Psoas muscle (tissue), 7 donors: ENCODE measurements at regions not wholly inside any gene's neighbourhood (a gene's known extent, or its start where the extent isn't known, plus 50 kb on each side); places are given as distances from the start of the nearest gene placed in this dataset.
"Not testable (repeated sequence)": the region's sequence is repeated elsewhere in the genome, so short reads cannot be mapped to it uniquely, and the experiment has no call there.

Experiments
- ATAC-seq, 4 donors: fragments of 200-7000 bp; cut with Tn5 transposase; one replicate each; pipeline ENCODE4 v1.9.1; 2020; ENCODE audit warnings: moderate library complexity in 3 of 4, mild to moderate bottlenecking in 2 of 4
- DNase-seq, 2 donors: peaks; one replicate each; pipeline ENCODE4 v3.0.0-alpha.2; 2020
- H3K27ac ChIP-seq: fragments of 200-600 bp; one replicate; pipeline ENCODE4 v1.8.0; 2022
- H3K27me3 ChIP-seq, 3 donors: fragments of 200-600 bp in 1 of 3; one replicate each; pipeline versions ENCODE4 v1.6.1 to v1.8.0; 2013 to 2022; ENCODE audit warnings: low read length in 2 of 3, mild to moderate bottlenecking in 2 of 3, moderate library complexity in 1 of 3; ENCODE audit not compliant: insufficient read depth in 3 of 3
- H3K36me3 ChIP-seq, 2 donors: fragments of 200-600 bp in 1 of 2; one replicate each; pipeline versions ENCODE4 v1.6.1 to v1.8.0; 2013 to 2022; ENCODE audit warnings: low read depth in 1 of 2, mild to moderate bottlenecking in 1 of 2, moderate library complexity in 1 of 2; ENCODE audit not compliant: insufficient read depth in 1 of 2
- H3K4me1 ChIP-seq: fragments of 200-600 bp; one replicate; pipeline ENCODE4 v1.8.0; 2022
- H3K4me3 ChIP-seq: fragments of 200-600 bp; one replicate; pipeline ENCODE4 v1.8.0; 2022; ENCODE audit warnings: mild to moderate bottlenecking
- H3K9me3 ChIP-seq: fragments of 200-600 bp; one replicate; pipeline ENCODE4 v1.8.0; 2022
- WGBS, 3 donors: extraction: QIAGEN DNeasy Blood & Tissue Kit; methylation state at CpG; one replicate each; pipeline versions ENCODE4 v1.1.6 to v1.1.7; 2013; 5-methylcytosine and 5-hydroxymethylcytosine counted together
- intact Hi-C, 2 donors: fragments of 100-400 bp; cut with DNase I; formaldehyde crosslinking; loops; one replicate each; pipeline versions ENCODE4 v1.11.0 to v1.14.2; 2022
- TF ChIP-seq, protein P1 (sequence below): fragments of 200-600 bp; IDR thresholded peaks from one replicate; pipeline ENCODE4 v1.8.0; 2022; ENCODE audit warnings: antibody characterized with exemption
- donor health status: healthy with polysubstance abuse.
- donor health status: DM: no; HTN: no; CAD: no; lungs with moderate emphysema.
- donor health status: Bipolar disorder and iron deficiency.
- donor health status: healthy.
- donor health status: DM: yes; HTN: yes; CAD: no.
- donor health status: DM: no; HTN: no; CAD: no.
- donor health status: DM: yes; HTN: yes; CAD: no.

DNA sequence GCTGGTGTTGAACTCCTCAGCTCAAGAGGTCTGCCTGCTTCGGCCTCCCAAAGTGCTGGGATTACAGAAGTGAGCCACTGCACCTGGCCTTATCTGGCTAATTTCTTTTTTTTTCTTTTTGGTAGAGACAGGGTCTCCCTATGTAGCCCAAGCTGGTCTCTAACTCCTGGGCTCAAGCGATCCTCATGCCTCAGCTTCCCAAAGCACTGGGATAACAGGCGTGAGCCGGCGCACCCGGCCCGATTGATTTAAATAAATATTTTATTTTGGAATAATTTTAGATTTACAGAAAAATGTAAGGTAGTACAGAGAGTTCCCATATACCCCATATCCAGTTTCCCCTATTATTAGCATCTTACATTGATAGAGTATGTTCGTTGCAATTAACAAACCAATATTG, 155.0 kb upstream of the MVB12B start:
- no peaks in the 10 kb centered on the region for H3K9me3 ChIP-seq
- H3K4me1 ChIP-seq = no peaks in the 10 kb centered on the region
- no peak overlapping the region for H3K4me3 ChIP-seq
- H3K27me3 ChIP-seq = peaks cover 0 to 15% (median 3%) of the 10 kb centered on the region in 3 donors
- no peak overlapping the region for H3K27ac ChIP-seq
- DNase-seq (no peak), ATAC-seq (no peak)
- WGBS, 3 donors = 91 to 92% (median 92%) methylated on average over 8 of the region's 8 CpGs
- intact Hi-C loops = no loop called here
- no peaks in the 10 kb centered on the region for H3K36me3 ChIP-seq
- TF ChIP-seq, protein P1, sequence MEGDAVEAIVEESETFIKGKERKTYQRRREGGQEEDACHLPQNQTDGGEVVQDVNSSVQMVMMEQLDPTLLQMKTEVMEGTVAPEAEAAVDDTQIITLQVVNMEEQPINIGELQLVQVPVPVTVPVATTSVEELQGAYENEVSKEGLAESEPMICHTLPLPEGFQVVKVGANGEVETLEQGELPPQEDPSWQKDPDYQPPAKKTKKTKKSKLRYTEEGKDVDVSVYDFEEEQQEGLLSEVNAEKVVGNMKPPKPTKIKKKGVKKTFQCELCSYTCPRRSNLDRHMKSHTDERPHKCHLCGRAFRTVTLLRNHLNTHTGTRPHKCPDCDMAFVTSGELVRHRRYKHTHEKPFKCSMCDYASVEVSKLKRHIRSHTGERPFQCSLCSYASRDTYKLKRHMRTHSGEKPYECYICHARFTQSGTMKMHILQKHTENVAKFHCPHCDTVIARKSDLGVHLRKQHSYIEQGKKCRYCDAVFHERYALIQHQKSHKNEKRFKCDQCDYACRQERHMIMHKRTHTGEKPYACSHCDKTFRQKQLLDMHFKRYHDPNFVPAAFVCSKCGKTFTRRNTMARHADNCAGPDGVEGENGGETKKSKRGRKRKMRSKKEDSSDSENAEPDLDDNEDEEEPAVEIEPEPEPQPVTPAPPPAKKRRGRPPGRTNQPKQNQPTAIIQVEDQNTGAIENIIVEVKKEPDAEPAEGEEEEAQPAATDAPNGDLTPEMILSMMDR = no peak

DNA sequence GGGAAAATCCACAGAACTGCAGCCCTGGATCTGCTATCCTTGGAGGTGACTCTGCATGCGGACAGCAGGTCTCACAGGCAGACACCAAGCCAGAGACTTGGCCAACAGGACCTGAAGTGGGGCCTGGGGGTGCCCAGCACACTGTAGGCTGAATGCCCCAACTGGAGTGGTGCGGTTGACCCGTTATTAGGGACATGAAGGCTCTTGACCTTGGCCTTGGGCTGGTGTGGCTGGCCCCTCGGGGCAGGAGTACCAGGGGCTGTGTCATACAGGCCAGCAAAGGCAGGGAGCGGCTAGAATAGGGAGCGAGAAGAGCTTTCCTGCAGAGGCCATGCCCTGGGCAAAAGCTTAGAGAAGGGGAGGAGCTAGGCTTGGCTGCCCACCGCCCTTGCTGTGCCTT, 153.2 kb upstream of the MVB12B start:
- Histone ChIP-seq H3K36me3 (no peaks in the 10 kb centered on the region), H3K27me3 (peaks cover 0 to 12% (median 3%) of the 10 kb centered on the region in 3 donors), H3K4me3 (no peak overlapping the region), H3K4me1 (no peaks in the 10 kb centered on the region), H3K27ac (no peak overlapping the region), H3K9me3 (no peaks in the 10 kb centered on the region)
- ATAC-seq (no peak), DNase-seq (no peak)
- intact Hi-C loops = no loop called here
- TF ChIP-seq, protein P1 = no peak
- 81 to 89% (median 86%) methylated on average over 7 of the region's 7 CpGs for whole genome bisulfite sequencing, 3 donors

DNA sequence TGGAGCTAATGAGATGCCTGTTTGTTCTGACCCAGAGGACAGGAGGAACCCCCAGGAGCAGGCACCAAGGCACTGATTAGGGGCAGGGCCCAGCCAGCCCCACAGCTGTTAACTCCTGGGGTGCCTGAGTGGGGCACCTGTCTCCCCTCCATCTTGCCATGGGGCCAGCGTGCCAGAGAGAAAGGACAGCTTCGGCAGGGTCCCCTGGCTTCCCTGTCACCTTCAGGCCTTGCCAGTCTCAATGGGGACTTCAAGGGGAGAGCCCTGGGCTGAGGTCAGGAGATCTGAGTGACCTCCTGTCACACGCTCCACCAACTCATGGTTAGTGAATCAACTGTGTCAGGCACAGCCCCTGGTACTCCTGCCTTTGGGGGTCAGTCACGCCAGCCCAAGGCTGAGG, 152.7 kb upstream of the MVB12B start:
- DNase-seq = no peak
- intact Hi-C loops = no loop called here
- Histone ChIP-seq H3K4me3 (no peak overlapping the region), H3K9me3 (no peaks in the 10 kb centered on the region), H3K27ac (no peak overlapping the region), H3K27me3 (peaks cover 0 to 11% (median 3%) of the 10 kb centered on the region in 3 donors), H3K4me1 (no peaks in the 10 kb centered on the region), H3K36me3 (no peaks in the 10 kb centered on the region)
- 75 to 82% (median 79%) methylated on average over 4 of the region's 4 CpGs for WGBS, 3 donors
- TF ChIP-seq, protein P1 = no peak
- ATAC-seq = no peak

DNA sequence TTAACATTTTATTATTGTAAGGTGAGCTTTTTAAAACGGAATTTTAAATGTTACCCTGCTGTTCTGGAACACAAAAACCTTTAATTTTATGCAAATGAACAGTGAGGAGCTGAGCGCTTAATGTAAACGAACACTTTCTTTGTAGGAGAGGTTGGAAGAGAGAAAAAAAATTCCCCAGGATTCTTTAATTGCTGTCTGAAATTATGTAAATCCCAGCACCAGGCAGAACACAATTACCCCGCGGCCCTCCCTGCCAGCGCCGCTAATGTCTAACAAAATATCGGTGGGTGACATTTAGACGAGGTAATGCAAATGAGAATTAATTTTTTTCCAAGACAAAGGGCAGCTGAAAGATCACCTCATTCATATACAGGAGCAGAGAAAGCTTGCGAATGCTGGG, 143.4 kb upstream of the MVB12B start:
- TF ChIP-seq, protein P1 = no peak
- WGBS, 3 donors = 67 to 69% (median 69%) methylated on average over 10 of the region's 10 CpGs
- Histone ChIP-seq H3K4me3 (no peak overlapping the region), H3K27ac (no peak overlapping the region), H3K27me3 (peaks cover 2 to 45% (median 2%) of the 10 kb centered on the region in 3 donors), H3K36me3 (no peaks in the 10 kb centered on the region), H3K4me1 (no peaks in the 10 kb centered on the region), H3K9me3 (no peaks in the 10 kb centered on the region)
- DNase-seq (no peak), ATAC-seq (no peak)
- intact Hi-C loops = no loop called here

DNA sequence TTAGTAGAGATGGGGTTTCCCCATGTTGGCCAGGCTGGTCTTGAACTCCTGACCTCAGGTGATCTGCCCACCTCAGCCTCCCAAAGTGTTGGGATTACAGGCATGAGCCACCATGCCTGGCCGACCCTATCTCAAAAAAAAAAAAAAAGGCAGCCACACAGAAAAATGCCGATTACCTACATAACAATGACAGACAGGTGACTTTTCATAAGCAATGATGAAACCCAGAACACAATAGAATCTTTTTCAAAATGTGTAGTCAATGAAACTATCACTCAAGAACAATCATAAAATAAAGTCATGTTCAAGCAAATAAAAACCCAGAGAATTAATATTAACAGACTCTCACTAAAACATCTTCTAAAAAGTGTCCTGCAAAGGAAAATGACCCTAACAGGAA, 135.6 kb upstream of the MVB12B start:
- WGBS, 3 donors = 90 to 92% (median 91%) methylated on average over 2 of the region's 2 CpGs
- H3K36me3 ChIP-seq, intact Hi-C loops, H3K27me3 ChIP-seq, H3K27ac ChIP-seq, ATAC-seq, H3K4me1 ChIP-seq, H3K9me3 ChIP-seq, H3K4me3 ChIP-seq, DNase-seq: not testable (repeated sequence)
